DND-41 (cell line): ENCODE measurements at regions not wholly inside any gene's neighbourhood (a gene's known extent, or its start where the extent isn't known, plus 50 kb on each side); places are given as distances from the start of the nearest gene placed in this dataset.

Experiments used
- CTCF ChIP-seq: IDR thresholded peaks from 2 replicates; pipeline ENCODE4 v1.5.1; 2012; ENCODE audit warnings: borderline replicate concordance, low read length, moderate library complexity, mild to moderate bottlenecking; ENCODE audit not compliant: poor library complexity, severe bottlenecking; ENCODE audit errors: extremely low read depth
- EZH2 ChIP-seq: IDR thresholded peaks from 3 replicates; pipeline ENCODE4 v1.6.1; 2012; ENCODE audit warnings: borderline replicate concordance, low read depth, mild to moderate bottlenecking, moderate library complexity, low read length, inconsistent platforms; ENCODE audit not compliant: severe bottlenecking

GRCh38 chr5:91217859-91218258 lies 165.3 kb downstream of the ARRDC3 start:
- TF ChIP-seq CTCF (no peak), EZH2 (no peak)
